Muscle layer of duodenum (tissue), 2 donors: ENCODE measurements at regions not wholly inside any gene's neighbourhood (a gene's known extent, or its start where the extent isn't known, plus 50 kb on each side); places are given as distances from the start of the nearest gene placed in this dataset.

ENCODE experiments used
- H3K27ac ChIP-seq: one replicate; pipeline ENCODE4 v1.7.0; 2013; ENCODE audit warnings: mild to moderate bottlenecking, low read length
- H3K27me3 ChIP-seq: one replicate; pipeline ENCODE4 v1.7.0; 2013; ENCODE audit warnings: low read depth, mild to moderate bottlenecking, control low read depth, low read length
- H3K36me3 ChIP-seq, 2 donors: one replicate each; pipeline ENCODE4 v1.7.0; 2013; ENCODE audit warnings: low read length in 2 of 2, control low read depth in 1 of 2, mild to moderate bottlenecking in 1 of 2; ENCODE audit not compliant: insufficient read depth in 2 of 2, control insufficient read depth in 1 of 2
- H3K4me1 ChIP-seq, 2 donors: one replicate each; pipeline ENCODE4 v1.7.0; 2013; ENCODE audit warnings: low read length in 2 of 2, mild to moderate bottlenecking in 2 of 2, control low read depth in 1 of 2, moderate library complexity in 1 of 2; ENCODE audit not compliant: insufficient read depth in 2 of 2, control insufficient read depth in 1 of 2
- H3K4me3 ChIP-seq, 2 donors: one replicate each; pipeline ENCODE4 v1.7.0; 2013; ENCODE audit warnings: low read length in 2 of 2, low read depth in 1 of 2, mild to moderate bottlenecking in 1 of 2
- H3K9me3 ChIP-seq, 2 donors: one replicate each; pipeline ENCODE4 v1.7.0; 2013; ENCODE audit warnings: low read length in 2 of 2, control low read depth in 1 of 2, mild to moderate bottlenecking in 1 of 2; ENCODE audit not compliant: control insufficient read depth in 1 of 2
- donor health status: healthy.

DNA sequence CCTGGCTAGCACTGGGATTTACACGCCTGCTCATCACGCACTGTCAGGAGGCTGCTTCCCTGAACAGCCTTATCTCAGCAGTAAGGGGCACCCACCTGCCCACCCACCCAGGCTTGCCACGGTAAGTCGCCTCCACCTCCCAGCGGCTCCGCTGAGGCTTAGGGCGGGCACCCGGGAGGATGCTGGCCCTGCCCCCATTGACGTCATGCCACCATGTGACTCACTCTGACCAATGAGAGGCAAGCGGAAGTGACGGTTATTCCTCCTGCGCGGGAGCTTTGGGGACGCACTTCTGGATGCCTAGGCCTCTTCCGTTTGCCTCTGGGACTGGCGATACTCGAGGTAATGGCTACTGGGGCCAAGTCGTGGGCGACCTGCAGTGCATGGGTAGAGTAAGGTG lies 256.8 kb downstream of the QKI start:
- Histone ChIP-seq H3K27me3 (no peaks in the 10 kb centered on the region), H3K4me1 (no peaks in the 10 kb centered on the region), H3K4me3 (no peak overlapping the region), H3K9me3 (no peaks in the 10 kb centered on the region), H3K27ac (no peak overlapping the region), H3K36me3 (no peaks in the 10 kb centered on the region)

DNA sequence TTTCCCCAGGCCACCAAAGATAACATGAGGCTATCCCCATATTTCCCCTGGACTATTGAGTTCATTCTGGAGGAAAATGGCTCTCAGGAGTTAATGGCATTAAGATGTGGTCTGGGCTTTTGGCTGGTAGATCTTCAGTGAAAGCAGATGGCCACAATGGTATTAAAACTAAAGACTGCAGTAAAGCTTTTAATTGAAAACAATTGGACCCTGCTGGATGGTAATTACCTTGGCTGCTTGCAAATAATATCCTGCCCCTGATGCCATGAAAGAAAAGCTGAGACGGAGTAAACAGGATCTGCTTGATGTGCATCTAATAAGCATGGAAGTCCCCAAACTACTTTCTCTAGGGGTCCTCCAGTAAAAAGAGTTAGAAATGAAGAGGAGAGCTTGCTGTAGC lies 255.8 kb downstream of the QKI start:
- Histone ChIP-seq H3K4me3 (no peak overlapping the region), H3K27ac (no peak overlapping the region), H3K36me3 (no peaks in the 10 kb centered on the region), H3K27me3 (no peaks in the 10 kb centered on the region), H3K9me3 (no peaks in the 10 kb centered on the region), H3K4me1 (no peaks in the 10 kb centered on the region)

- Histone ChIP-seq H3K36me3 (no peaks in the 10 kb centered on the region), H3K27ac (no peak overlapping the region), H3K4me3 (no peak overlapping the region), H3K9me3 (no peaks in the 10 kb centered on the region), H3K27me3 (no peaks in the 10 kb centered on the region), H3K4me1 (no peaks in the 10 kb centered on the region)
These were observed 253.5 kb downstream of the QKI start for GRCh38 chr6:163668061-163668426.

- H3K9me3 ChIP-seq, result no peaks in the 10 kb centered on the region
- H3K27ac ChIP-seq, result no peak overlapping the region
- H3K4me1 ChIP-seq, result no peaks in the 10 kb centered on the region
- H3K4me3 ChIP-seq, result no peak overlapping the region
- H3K27me3 ChIP-seq, result no peaks in the 10 kb centered on the region
- no peaks in the 10 kb centered on the region for H3K36me3 ChIP-seq
These were observed 253.0 kb downstream of the QKI start for GRCh38 chr6:163667372-163668060.

- H3K4me1 ChIP-seq, result no peaks in the 10 kb centered on the region
- no peaks in the 10 kb centered on the region for H3K36me3 ChIP-seq
- no peaks in the 10 kb centered on the region for H3K9me3 ChIP-seq
- no peak overlapping the region for H3K27ac ChIP-seq
- no peaks in the 10 kb centered on the region for H3K27me3 ChIP-seq
- no peak overlapping the region for H3K4me3 ChIP-seq
These were observed 250.9 kb downstream of the QKI start for GRCh38 chr6:163665464-163665863.

GRCh38 chr6:163663575-163663974 lies 249.1 kb downstream of the QKI start:
- H3K4me3 ChIP-seq, result no peak overlapping the region

GRCh38 chr6:163662604-163663225 lies 248.2 kb downstream of the QKI start:
- Histone ChIP-seq H3K36me3 (no peaks in the 10 kb centered on the region), H3K4me1 (no peaks in the 10 kb centered on the region), H3K27ac (no peak overlapping the region), H3K9me3 (no peaks in the 10 kb centered on the region), H3K4me3 (no peak overlapping the region), H3K27me3 (no peaks in the 10 kb centered on the region)

More at GRCh38 chr6:163663575-163663974, 249.1 kb downstream of the QKI start:
- Histone ChIP-seq H3K4me1 (no peaks in the 10 kb centered on the region), H3K27me3 (no peaks in the 10 kb centered on the region), H3K9me3 (no peaks in the 10 kb centered on the region), H3K27ac (no peak overlapping the region), H3K36me3 (no peaks in the 10 kb centered on the region)

- H3K36me3 ChIP-seq, result no peaks in the 10 kb centered on the region
- H3K4me3 ChIP-seq, result no peak overlapping the region
- H3K4me1 ChIP-seq, result no peaks in the 10 kb centered on the region
- no peak overlapping the region for H3K27ac ChIP-seq
- no peaks in the 10 kb centered on the region for H3K9me3 ChIP-seq
- H3K27me3 ChIP-seq, result no peaks in the 10 kb centered on the region
These were observed 246.8 kb downstream of the QKI start for GRCh38 chr6:163661272-163661671.

DNA sequence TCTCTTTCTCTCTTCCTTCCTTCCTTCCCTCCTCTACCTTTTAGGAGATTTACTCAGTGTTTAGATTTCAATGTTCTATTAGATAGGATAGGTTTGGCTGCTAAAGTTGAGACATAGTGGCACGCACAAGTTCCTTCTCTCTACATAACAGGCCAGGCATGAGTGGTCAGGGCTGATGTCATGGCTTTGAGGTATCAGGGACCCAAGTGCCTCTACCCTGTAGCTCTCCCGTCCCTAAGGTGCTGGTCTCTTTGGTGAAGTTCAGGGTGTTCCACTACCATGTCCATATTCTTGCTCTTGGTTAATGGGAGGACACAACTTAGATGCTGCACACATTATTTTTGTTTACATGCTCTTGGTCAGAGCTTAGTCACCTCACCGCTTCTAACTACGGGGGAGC lies 245.3 kb downstream of the QKI start:
- Histone ChIP-seq H3K27ac (no peak overlapping the region), H3K4me3 (no peak overlapping the region), H3K4me1 (no peaks in the 10 kb centered on the region), H3K9me3 (no peaks in the 10 kb centered on the region), H3K27me3 (no peaks in the 10 kb centered on the region), H3K36me3 (no peaks in the 10 kb centered on the region)

DNA sequence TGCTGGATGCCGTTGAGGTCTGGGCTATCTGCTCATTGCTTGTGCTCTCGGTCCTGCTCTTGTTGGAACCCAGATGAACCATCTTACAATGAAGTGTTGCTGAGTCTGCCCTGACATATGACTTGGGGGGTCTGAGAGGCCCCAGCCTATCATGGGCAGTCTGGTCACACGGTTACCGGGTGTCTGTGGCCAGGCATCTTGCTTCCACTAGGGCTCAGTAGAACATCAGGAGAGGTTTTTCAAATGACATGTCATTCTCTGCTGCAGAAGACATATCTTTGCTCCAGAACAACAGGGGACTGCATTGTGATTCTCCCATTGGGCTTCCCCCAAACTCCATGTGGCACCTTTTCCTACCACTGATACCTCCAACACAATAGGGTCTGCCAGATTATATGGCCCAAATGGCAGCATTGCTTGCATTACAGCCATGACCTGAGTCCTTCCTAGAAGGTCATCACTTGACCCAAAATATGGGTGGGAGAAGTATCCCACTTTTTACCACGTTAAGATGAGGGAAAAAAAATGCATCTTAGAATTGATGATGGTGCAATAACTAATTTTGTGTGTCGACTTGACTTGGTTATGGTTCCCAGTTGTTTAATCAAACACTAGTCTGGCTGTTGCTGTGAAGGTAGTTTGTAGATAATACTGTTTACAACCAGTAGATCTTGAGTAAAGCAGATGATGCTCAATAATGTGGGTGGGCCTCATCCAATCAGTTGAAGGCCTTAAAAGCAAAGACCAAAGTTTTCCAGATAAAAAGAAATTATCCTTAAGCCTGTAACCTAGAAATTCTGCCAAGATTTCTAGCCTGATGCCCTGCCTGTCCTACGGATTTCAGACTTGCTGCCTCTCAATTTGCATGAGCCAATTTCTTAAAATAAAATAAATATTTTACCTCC lies 241.0 kb downstream of the QKI start:
- H3K36me3 ChIP-seq, result no peaks in the 10 kb centered on the region
- no peak overlapping the region for H3K4me3 ChIP-seq
- no peaks in the 10 kb centered on the region for H3K9me3 ChIP-seq

GRCh38 chr6:163651915-163652668 lies 237.6 kb downstream of the QKI start:
- Histone ChIP-seq H3K27me3 (no peaks in the 10 kb centered on the region), H3K4me3 (no peak overlapping the region), H3K9me3 (no peaks in the 10 kb centered on the region), H3K27ac (no peak overlapping the region), H3K36me3 (no peaks in the 10 kb centered on the region), H3K4me1 (peaks cover 0 to 9% of the 10 kb centered on the region in 2 donors)

More for the DNA sequence above, 241.0 kb downstream of the QKI start:
- H3K4me1 ChIP-seq, result peaks cover 0 to 9% of the 10 kb centered on the region in 2 donors
- no peaks in the 10 kb centered on the region for H3K27me3 ChIP-seq
- no peak overlapping the region for H3K27ac ChIP-seq
